ENCODE measurements at regions not wholly inside any gene's neighbourhood (a gene's known extent, or its start where the extent isn't known, plus 50 kb on each side); places are given as distances from the start of the nearest gene placed in this dataset.

DNA sequence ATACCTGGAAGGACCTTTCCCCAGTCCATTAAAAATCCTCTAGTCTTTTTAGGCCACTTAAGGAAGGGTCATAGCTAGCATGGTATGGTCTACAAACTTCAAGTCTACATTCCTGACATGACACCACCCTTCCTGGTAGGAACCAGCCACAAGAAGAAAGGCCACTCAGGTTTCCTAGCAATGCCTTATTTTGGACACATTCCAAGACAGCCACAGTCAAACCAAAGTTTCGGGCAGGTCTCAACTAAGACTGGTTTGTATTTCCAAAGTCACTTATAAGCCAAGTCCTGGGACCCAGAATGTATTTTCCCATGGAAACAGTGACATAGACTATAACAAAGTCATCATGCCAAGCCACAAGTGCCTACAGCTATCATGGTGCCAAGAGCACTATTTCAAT is 50.6 kb upstream of the SLC44A3 start:
- no peak overlapping the region for H3K18ac ChIP-seq (ENCODE audit: low read depth, low read length)
- intact Hi-C loops (cut with micrococcal nuclease): no loop called here
- no peak overlapping the region for H4K5ac ChIP-seq (ENCODE audit: low read depth, low read length)
- no peak overlapping the region for H2BK120ac ChIP-seq (ENCODE audit: low read depth, low read length)
- no peak overlapping the region for H2BK15ac ChIP-seq (ENCODE audit: low read depth, low read length)
- DNase-seq (no peak), ATAC-seq (ENCODE audit: low read depth) (no peak)
- H4K8ac ChIP-seq (ENCODE audit: low read depth in 2 of 2, low read length in 2 of 2): no peak overlapping the region
- WGBS, 2 experiments (ENCODE audit: extremely low coverage in 2 of 2, insufficient read length in 1 of 2): no CpG with 5 or more reads among the region's 1 CpG
- H2AFZ ChIP-seq (replicated peaks; ENCODE audit: low read length, poor library complexity): no peak overlapping the region
- POLR2A ChIA-PET (ENCODE audit: unreplicated experiment): no interaction called here
- H3K36me3 ChIP-seq (ENCODE audit: control insufficient read depth, insufficient read depth, low read length): no peaks in the 10 kb centered on the region
- TF ChIP-seq MAFK (IDR thresholded peaks at IDR 0.05; ENCODE audit: low read depth, low read length) (no peak), RFX5 (IDR thresholded peaks at IDR 0.05; ENCODE audit: low read depth, low read length) (no peak), FOS (IDR thresholded peaks at IDR 0.05; ENCODE audit: low read depth, low read length) (no peak), RCOR1 (IDR thresholded peaks at IDR 0.05; ENCODE audit: insufficient replicate concordance, low read length) (no peak), CEBPB (IDR thresholded peaks at IDR 0.05; ENCODE audit: low read depth, low read length) (no peak), NFE2L2 (IDR thresholded peaks at IDR 0.05; ENCODE audit: low read depth, low read length) (no peak), POLR2A (IDR thresholded peaks at IDR 0.05; ENCODE audit: low read depth, low read length) (no peak), RAD21 (IDR thresholded peaks at IDR 0.05; ENCODE audit: low read length) (no peak), CHD1 (IDR thresholded peaks at IDR 0.05; ENCODE audit: low read depth, low read length) (no peak), MAZ (IDR thresholded peaks at IDR 0.05; ENCODE audit: borderline replicate concordance, low read depth, low read length) (no peak), MXI1 (IDR thresholded peaks at IDR 0.05; ENCODE audit: borderline replicate concordance, low read depth, low read length) (no peak), SMC3 (IDR thresholded peaks at IDR 0.05; ENCODE audit: low read depth, low read length) (no peak), BHLHE40 (IDR thresholded peaks at IDR 0.05; ENCODE audit: low read depth, low read length) (no peak)
- TF ChIP-seq, protein P1, sequence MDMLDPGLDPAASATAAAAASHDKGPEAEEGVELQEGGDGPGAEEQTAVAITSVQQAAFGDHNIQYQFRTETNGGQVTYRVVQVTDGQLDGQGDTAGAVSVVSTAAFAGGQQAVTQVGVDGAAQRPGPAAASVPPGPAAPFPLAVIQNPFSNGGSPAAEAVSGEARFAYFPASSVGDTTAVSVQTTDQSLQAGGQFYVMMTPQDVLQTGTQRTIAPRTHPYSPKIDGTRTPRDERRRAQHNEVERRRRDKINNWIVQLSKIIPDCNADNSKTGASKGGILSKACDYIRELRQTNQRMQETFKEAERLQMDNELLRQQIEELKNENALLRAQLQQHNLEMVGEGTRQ (IDR thresholded peaks at IDR 0.05; ENCODE audit: low read depth, low read length): no peak
- TF ChIP-seq, protein P2, sequence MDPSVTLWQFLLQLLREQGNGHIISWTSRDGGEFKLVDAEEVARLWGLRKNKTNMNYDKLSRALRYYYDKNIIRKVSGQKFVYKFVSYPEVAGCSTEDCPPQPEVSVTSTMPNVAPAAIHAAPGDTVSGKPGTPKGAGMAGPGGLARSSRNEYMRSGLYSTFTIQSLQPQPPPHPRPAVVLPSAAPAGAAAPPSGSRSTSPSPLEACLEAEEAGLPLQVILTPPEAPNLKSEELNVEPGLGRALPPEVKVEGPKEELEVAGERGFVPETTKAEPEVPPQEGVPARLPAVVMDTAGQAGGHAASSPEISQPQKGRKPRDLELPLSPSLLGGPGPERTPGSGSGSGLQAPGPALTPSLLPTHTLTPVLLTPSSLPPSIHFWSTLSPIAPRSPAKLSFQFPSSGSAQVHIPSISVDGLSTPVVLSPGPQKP (IDR thresholded peaks at IDR 0.05; ENCODE audit: borderline replicate concordance, low read depth, low read length): no peak
- TF ChIP-seq, protein P3, sequence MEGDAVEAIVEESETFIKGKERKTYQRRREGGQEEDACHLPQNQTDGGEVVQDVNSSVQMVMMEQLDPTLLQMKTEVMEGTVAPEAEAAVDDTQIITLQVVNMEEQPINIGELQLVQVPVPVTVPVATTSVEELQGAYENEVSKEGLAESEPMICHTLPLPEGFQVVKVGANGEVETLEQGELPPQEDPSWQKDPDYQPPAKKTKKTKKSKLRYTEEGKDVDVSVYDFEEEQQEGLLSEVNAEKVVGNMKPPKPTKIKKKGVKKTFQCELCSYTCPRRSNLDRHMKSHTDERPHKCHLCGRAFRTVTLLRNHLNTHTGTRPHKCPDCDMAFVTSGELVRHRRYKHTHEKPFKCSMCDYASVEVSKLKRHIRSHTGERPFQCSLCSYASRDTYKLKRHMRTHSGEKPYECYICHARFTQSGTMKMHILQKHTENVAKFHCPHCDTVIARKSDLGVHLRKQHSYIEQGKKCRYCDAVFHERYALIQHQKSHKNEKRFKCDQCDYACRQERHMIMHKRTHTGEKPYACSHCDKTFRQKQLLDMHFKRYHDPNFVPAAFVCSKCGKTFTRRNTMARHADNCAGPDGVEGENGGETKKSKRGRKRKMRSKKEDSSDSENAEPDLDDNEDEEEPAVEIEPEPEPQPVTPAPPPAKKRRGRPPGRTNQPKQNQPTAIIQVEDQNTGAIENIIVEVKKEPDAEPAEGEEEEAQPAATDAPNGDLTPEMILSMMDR (conservative IDR thresholded peaks at IDR 0.05; ENCODE audit: low read depth, low read length): no peak
- no peak overlapping the region for H2BK5ac ChIP-seq (ENCODE audit: low read depth, low read length, poor library complexity, severe bottlenecking)
- peaks cover 9% of the 10 kb centered on the region for H3K9me3 ChIP-seq (ENCODE audit: control insufficient read depth, insufficient read depth, low read length)
- in situ Hi-C loops (cut with MboI; ENCODE audit: low sequenced_read_pairs): no loop called here
- no peak overlapping the region for H3K4ac ChIP-seq (ENCODE audit: low read depth, low read length)
- H3K4me3 ChIP-seq (ENCODE audit: insufficient read depth, low read depth, low read length): no peak overlapping the region
- H4K91ac ChIP-seq (ENCODE audit: insufficient read depth, low read depth, low read length): no peak overlapping the region
- H2AK9ac ChIP-seq (replicated peaks; ENCODE audit: low read depth, low read length, poor library complexity): no peak overlapping the region
- H4K20me1 ChIP-seq (ENCODE audit: insufficient read depth, low read length): no peaks in the 10 kb centered on the region
- no peak overlapping the region for H2AK5ac ChIP-seq (ENCODE audit: low read depth, low read length)
- 0 out of 2 replicates have a peak, but pooled peaks cover 4% of the 10 kb centered on the region for H3K9me1 ChIP-seq (ENCODE audit: insufficient read depth, low read length)
- H2BK20ac ChIP-seq (ENCODE audit: low read depth, low read length): no peak overlapping the region
- no peak overlapping the region for H3K23ac ChIP-seq (ENCODE audit: low read depth, low read length)
- H3K9ac ChIP-seq (ENCODE audit: low read depth, low read length): no peak overlapping the region
- H3K14ac ChIP-seq (replicated peaks; ENCODE audit: low read depth, low read length): no peak overlapping the region; the same call in 1 of the 2 replicates
- no peak overlapping the region for H3K27ac ChIP-seq (ENCODE audit: insufficient read depth, low read length)
- H3K4me2 ChIP-seq (ENCODE audit: low read depth, low read length): no peak overlapping the region
- BruUV-seq (replicated peaks): no TSS peak
- H3K4me1 ChIP-seq (ENCODE audit: control insufficient read depth, insufficient read depth, low read length): peaks cover 7% of the 10 kb centered on the region; the same call in 1 of the 2 replicates
- dilution Hi-C loops (cut with HindIII; ENCODE audit: low sequenced_read_pairs, unreplicated experiment): no loop called here
- no peaks in the 10 kb centered on the region for H3K27me3 ChIP-seq (ENCODE audit: control insufficient read depth, insufficient read depth, low read length)
- CTCF ChIA-PET: no interaction called here
- no peaks in the 10 kb centered on the region for H3K79me1 ChIP-seq (ENCODE audit: low read depth in 1 of 2, low read length in 2 of 2)
- no peak overlapping the region for H3K56ac ChIP-seq (ENCODE audit: extremely low read depth, insufficient read depth, low read length)
